CD4-positive, alpha-beta T cell treated with Interferon gamma for 1 hour (primary cell): ENCODE measurements at regions not wholly inside any gene's neighbourhood (a gene's known extent, or its start where the extent isn't known, plus 50 kb on each side); places are given as distances from the start of the nearest gene placed in this dataset.
"Not testable (repeated sequence)": the region's sequence is repeated elsewhere in the genome, so short reads cannot be mapped to it uniquely, and the experiment has no call there.

Experiments
- DNase-seq: peaks from one replicate; pipeline ENCODE4 v3.0.0-alpha.2; 2020

DNA sequence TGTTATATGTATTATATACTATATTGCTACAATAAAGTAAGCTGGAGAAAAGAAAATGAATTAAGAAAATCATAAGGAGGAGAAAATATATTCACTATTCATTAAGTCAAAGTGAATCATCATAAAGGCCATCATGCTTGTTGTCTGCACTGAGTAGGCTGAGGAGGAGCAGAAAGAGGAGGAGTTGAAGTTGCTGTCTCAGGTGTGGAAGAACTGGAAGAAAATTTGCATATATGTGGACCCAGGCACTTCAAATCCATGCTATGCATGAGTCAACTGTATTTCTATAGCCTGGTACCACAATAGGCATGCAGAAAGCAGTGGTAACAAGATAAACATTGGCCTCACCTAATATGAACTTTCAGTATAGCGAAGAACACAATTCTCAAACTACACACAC, 135.9 kb upstream of the SGCG start:
- no peak for DNase-seq

DNA sequence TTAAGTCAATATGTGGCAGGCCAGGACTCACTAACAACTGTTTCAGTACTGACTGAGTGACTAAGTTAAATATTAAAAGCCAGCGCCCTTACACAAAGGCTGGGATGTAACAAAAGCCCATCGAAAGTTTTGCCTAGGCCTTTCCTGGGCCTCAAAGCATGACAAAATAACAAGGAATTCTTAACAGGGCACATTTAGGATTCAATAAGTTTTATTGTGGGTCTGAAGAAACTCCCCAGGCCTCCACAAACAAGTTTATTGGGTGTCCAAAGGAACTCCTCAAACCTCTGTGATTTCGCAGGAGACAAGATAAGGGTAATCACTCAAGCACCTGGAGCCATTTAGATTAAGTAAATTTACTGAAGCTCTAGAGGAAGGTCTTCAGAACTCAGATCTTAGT, 130.7 kb upstream of the SGCG start:
- DNase-seq, result no peak

DNA sequence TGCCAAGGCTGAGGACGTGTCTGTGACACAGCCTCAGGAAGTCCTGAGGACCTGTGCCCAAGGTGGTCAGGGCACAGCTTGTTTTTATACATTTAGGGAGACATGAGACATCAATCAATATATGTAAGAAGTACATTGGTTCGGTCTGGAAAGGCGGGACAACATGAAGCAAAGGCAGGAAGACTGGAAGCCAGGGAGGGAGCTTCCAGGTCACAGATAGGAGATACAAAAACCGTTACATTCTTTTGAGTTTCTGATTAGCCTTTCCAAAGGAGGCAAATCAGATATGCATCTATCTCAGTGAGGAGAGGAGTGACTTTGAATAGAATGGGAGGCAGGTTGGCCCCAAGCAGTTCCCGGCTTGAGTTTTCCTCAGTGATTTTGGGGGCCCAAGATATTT, 127.1 kb upstream of the SGCG start:
- DNase-seq, result not testable (repeated sequence)

DNA sequence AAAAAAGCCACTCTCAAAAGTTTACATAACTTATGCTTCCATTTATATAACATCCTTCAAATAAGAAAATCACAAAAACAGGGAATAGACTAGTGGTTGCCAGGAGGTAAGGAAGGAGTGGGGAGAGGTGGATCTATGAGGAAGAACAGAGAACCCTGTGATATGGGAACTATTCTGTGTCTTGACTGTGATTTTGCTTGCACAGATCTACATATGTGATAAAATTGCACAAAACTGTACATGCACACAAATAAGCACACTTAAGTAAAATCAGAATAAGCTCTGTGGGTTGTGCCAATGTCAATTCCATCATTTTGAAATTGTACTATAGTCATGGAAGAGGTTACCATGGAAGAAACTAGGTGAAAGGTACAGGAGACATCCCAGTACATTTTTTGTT, 121.6 kb upstream of the SGCG start:
- DNase-seq, result no peak

DNA sequence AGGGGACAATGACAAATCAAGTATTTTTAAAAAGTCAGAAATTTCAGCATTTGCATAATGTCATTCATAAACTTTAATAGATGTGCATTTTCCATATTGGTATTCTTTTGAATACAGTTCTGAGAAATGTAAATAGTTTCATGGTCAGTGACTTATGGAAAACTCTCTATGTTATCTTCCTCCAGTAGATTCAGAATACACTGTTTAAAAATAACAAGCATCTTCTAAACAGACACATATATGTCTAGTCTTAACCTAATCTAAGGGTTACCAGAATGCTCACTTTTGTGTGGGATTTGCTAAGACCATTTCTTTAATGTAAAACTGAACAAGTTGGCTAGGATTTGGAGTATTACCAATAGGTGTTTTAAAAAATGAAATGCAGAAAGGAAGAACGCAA, 119.8 kb upstream of the SGCG start:
- no peak for DNase-seq

DNA sequence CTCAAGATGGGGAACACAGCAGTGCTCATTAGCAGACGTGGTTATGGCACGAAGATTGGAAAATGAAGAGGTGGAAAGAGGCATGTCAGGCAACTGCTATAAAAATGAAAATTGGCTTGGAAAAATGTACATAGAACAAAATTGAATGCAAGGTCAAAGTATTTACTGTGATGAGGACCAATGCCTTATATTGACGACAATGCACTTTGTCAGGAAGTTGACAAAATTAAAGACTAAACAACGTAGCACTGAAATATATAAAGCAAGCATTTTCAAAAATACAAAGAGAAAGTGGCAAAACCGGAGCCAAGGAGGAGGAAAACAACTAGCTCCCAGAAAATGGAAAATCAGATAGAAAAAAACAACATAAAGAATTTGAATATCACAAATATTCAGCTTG, 113.7 kb upstream of the SGCG start:
- no peak for DNase-seq

DNA sequence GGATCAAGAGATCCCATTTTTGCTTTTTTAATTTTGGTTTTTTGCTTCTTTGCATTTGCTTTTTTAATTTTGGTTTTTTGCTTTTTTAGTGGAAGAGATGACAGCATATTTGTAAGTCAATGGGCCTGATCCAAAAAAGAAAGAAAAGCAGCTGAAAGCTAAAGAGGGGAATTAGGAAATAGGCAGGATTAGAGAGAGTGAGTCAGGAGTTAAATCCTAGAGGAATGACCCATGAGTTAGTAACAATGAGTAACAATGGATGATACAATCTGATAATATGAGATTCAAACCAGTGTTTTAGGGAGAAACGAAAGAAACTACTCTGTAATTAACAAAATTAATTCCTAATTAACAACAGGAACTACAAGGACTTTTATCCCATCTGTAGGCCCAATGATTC, 111.2 kb upstream of the SGCG start:
- DNase-seq, result no peak

DNA sequence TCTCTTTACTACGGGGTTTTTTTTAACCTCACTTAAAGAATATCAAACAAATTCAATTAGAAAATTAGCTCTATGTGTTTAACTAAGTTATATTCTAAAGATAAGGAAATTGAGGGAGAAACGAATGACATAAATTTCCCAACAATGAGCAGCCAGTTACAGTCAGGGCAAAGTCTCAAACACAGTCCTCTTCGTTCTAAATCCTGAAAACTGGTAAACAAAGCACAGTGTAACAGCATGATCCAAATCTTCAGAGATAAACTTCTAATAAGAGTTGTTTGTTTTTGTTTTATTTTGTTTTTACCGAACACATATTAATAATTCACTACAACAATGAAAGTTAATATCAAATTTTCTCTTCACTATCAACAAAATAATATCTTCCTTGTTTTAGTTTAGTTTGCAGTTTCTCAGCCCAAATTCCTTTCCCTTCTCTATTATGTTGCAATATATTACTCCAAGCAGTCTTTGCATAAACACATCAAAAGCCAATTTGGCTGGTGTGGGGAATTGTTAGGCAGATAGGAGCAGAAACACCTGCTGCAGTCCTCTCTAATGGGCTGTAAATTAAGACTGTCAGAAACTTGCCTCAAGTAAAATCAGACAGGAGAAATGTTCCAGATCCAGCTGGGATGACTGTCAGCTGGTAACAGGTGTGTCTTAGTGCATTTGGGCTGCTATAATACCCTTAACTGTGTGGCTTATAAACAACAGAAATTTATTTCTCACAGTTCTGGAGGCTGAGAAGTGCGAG, 106.5 kb upstream of the SGCG start:
- DNase-seq, result no peak

DNA sequence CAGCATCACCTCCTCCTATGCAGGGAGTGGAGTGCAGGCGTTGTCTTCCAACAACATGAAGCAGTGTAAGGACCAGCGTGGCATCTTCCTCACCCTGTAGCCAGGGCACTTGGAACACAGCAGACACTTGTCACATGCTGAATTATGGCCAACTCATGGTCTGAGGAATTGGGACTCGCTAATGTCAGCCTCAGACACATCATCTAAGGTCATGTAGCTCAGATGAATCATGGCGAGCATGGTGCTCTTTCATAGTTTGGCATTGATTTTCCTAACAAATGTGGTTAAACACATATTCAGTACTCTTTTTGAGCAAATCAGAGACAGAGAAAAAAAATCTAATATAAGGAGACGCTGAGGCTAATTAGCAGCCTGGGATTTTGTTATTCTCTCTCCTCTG, 99.6 kb upstream of the SGCG start:
- DNase-seq, result no peak

DNA sequence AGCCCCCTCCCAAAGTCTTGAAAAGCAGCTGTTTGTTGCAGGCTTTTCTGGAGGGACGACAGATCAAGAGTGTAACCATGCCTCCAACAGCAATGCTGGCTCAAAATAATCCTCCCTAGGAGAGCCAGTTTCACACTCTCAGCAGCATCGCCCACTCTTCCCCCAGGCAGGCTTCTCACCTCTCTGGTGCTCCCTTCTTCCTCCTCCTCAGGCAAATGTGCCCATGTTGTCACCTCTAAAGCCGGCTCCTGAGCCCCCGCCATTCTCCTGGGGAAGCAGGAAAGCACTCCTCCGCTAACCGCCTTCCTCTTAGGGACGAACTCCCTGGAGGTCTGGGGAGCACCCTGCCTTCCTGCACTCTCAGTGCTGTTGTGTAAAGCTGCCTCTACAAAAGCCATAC, 98.9 kb upstream of the SGCG start:
- no peak for DNase-seq

DNA sequence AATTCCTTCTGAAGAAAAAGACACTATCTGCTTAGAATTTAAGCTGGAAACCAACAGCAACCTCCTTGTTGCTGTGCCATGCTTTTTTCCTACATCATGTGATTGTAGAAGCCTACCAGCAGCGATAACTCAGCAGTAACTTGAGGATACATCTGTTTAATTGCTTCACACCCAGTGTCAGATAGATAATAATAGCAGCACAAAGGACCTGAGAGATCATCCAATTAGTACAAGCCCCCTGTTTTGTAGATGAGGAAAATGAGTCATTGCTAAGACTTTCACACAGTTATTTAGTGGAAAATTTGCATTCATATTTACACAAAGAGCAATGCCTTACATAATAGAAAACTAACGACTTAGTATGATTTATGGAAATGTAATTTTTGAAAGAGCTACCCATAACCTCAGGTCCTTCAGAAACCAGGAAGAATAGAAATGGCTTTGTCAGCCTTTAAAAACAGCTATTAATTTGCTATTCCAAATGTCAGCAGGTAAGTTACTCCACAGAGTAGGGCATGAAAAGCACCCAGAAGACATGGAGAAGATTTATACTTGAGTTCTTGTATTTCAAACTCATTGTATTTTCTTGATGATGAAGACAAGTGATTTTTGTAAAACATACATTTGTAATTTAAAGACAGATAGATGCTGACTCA, 93.7 kb upstream of the SGCG start:
- no peak for DNase-seq

DNA sequence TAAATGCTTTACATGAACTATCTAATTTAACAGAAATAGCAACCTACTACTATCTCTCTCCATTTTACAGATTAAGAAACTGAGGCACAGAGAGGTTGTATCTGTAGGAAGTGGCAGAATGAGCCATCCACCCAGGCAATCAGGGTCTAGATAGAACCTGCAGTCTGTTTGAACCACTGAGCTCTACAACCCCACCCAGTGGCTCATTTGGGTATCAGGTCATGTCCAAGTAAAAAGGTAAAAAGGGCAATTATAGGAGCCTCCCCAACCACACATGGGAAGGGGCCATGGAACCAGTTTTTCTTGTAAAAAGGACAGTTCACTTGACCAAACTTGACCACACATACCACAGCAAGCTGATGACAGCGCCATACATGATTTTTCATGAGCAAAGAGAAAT, 92.9 kb upstream of the SGCG start:
- no peak for DNase-seq

DNA sequence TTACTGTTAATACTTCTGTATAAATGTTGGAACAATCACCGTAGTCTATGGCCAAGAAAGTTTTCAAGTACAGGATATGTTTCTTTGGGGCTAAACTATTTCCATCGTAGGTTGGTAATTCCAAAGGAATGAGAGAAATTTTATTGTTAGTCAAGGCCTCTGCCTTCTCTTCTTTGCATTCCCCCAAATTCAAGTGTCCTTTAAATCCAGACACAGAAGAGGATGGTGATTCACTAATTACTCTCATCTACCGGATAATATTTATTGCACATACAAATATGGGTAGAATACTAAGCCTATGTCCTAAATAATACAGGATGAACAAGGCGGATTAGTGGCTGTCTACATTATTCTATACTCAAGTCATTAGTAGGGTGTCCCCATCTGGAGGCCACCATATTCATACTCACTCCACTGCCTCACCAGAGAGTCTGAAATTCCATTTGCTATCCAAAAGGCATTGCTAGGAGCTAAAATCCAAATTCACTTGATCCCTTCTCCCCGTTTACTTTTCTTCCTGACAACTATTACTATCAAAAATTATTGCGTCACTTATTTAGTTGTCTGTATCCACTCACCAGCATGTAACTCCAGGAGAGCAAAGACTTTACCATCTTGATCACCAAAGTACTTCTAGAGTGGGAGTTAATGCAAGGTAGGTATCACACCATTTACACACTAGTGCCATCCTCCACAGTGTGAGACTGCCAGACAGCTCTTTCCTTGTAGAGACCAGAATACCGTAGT, 82.4 kb upstream of the SGCG start:
- DNase-seq, result no peak

DNA sequence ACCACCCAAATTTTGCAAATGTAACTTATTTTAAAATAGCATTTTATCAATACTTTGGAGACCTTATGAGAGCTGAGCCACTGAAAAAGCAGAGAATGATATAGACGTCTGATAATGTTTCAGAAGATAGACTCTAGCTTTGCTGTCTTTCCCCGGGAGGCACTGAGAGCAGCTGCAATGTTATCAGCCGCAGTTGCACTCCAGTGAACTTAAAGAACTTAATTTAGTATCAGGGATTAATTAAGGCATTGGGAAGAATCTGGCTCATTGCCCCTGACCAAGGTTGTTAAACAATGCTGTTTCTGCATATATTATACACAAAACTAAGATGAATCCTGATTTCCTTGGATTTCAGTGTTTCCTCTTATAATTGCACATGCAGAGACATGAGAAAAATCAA, 75.7 kb upstream of the SGCG start:
- DNase-seq, result no peak

DNA sequence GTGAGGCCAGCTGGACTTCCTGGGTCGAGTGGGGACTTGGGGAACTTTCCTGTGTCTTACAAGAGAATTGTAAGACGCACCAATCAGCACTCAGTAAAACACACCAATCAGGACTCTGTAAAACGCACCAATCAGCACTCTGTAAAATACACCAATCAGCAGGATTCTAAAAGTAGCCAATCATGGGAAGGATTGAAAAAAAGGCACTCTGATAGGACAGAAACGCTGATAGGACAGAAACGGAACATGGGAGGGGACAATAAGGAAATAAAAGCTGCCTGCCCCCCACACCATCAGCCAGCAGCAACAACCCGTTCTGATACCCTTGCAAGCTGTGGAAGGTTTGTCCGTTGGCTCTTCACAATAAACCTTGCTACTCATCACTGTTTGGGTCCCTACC, 73.1 kb upstream of the SGCG start:
- no peak for DNase-seq

DNA sequence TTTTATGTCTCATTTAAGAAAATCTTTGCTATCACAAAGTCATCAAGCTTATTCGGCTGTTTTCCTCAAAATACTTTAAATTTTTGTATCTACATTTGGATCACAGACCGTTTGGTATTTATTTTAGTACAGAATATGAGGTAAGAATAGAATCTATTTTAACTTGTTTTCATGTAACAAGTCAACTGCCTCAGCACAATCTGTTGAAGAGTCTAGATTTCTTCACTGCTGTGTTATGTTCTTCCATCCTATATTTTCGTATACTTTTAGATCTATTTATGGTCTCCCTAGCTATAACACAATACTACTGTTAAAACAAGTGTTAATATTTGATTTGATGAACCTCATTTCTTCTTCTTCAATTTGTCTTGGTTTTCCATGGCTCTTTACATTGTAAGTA, 61.6 kb upstream of the SGCG start:
- DNase-seq, result no peak

DNA sequence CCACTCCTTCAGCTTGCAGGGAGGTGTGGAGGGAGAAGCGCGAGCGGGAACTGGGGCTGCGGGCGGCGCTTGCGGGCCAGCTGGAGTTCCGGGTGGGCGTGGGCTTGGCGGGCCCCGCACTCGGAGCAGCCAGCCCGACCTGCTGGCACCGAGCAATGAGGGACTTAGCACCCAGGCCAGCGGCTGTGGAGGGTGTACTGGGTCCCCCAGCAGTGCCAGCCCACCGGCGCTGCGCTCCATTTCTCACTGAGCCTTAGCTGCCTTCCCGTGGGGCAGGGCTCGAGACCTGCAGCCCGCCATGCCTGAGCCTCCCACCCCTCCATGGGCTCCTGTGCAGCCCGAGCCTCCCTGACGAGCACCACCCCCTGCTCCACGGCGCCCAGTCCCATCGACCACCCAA, 53.2 kb upstream of the SGCG start:
- DNase-seq, result not testable (repeated sequence)

DNA sequence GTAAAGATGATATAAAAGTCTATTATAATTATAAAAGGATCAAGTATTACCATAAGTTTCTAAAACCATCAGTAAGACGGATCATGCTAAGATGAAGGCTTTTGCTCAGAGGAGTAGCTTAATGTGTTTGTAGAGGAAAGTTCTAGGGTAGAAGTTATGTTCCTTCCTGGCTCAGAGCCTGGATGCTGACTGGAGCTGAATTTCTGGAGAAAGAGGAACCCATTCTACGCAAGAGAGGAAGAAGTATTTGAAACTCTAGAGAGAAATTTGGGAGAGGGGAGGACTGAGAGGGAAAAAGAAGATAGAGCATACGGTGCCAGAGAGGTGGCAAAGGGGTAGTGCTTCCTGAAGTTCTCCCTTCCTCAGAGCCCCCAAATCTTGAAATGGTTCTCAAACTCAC, 51.4 kb upstream of the SGCG start:
- DNase-seq, result no peak
